ENCODE measurements at regions not wholly inside any gene's neighbourhood (a gene's known extent, or its start where the extent isn't known, plus 50 kb on each side); places are given as distances from the start of the nearest gene placed in this dataset.

DNA sequence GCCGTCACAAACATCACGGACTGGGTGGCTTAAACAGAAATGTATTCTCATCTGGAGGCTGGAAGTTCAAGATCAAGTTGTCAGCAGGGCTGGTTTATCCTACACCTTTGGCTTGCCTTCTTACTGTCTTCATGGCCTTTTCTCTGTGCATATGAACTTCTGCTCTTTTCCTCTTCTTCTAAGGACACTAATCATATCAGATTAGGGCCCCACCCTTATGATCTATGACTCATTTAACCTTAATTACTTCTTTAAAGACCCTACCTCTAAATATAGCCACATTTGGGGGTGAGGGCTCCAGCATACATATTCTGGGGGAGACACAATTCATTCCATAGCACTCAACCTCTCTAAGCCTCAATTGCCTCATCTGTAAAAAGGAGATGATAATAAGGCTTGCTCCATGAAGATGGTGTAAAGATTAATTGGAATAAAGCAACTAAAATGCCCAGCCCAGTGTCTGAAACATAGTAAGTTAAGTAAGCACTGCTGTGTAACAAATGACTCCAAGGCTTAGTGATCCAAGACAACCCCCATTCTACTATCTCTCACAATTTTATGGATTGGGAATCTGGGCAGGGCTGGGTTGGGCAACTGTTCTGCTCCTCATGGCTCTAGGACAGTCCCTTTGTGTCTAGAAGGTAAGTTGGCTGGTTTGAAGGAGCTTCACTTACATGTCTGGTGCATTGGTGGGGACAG, 119.8 kb downstream of the BANF2 start:
- Histone ChIP-seq H3K36me3 (ENCODE audit: control insufficient read depth in 2 of 2, insufficient read depth in 2 of 2, low read length in 2 of 2) (no peaks in the 10 kb centered on the region), H3K4me3 (ENCODE audit: low read length in 2 of 2) (no peak overlapping the region), H3K9me3 (ENCODE audit: control insufficient read depth in 2 of 2, low read length in 2 of 2) (peaks cover 0 to 4% of the 10 kb centered on the region in 2 donors), H3K27ac (ENCODE audit: low read depth in 2 of 2, low read length in 2 of 2) (peak overlapping the region in 1 of 2 donors; percentile 1), H3K27me3 (ENCODE audit: control insufficient read depth in 2 of 2, insufficient read depth in 2 of 2, low read length in 2 of 2) (no peaks in the 10 kb centered on the region), H3K9ac (ENCODE audit: low read depth in 1 of 2, low read length in 2 of 2) (no peak overlapping the region), H3K4me1 (ENCODE audit: control insufficient read depth in 2 of 2, insufficient read depth in 2 of 2, low read length in 2 of 2) (peaks cover 25 to 32% of the 10 kb centered on the region in 2 donors)

DNA sequence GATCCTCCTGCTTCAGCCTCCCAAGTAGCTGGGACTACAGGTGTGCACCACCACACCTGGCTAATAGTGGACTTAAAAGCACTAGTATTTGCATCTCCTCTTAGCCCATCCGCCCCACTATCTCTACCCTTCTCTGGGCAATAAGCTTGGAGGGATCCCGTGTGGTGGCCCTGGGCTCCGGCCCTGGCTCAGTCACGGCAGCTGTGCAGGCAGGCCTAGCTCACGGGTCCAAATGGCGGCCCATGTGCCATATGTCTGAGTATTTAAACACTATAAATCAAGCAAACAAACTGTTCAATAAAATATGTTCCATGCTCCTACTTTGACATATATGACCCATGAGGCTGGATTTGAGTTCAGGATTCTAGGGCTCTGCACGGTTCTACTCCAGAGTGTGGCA, 118.4 kb downstream of the BANF2 start:
- no peak overlapping the region for H3K9ac ChIP-seq (ENCODE audit: low read depth in 1 of 2, low read length in 2 of 2)
- H3K27ac ChIP-seq (ENCODE audit: low read depth in 2 of 2, low read length in 2 of 2) = no peak overlapping the region
- no peak overlapping the region for H3K4me3 ChIP-seq (ENCODE audit: low read length in 2 of 2)
- H3K27me3 ChIP-seq (ENCODE audit: control insufficient read depth in 2 of 2, insufficient read depth in 2 of 2, low read length in 2 of 2) = no peaks in the 10 kb centered on the region
- H3K4me1 ChIP-seq (ENCODE audit: control insufficient read depth in 2 of 2, insufficient read depth in 2 of 2, low read length in 2 of 2) = peaks cover 18 to 21% of the 10 kb centered on the region in 2 donors
- no peaks in the 10 kb centered on the region for H3K36me3 ChIP-seq (ENCODE audit: control insufficient read depth in 2 of 2, insufficient read depth in 2 of 2, low read length in 2 of 2)
- peaks cover 0 to 4% of the 10 kb centered on the region in 2 donors for H3K9me3 ChIP-seq (ENCODE audit: control insufficient read depth in 2 of 2, low read length in 2 of 2)

- no peak overlapping the region for H3K4me3 ChIP-seq (ENCODE audit: low read length in 2 of 2)
- H3K9me3 ChIP-seq (ENCODE audit: control insufficient read depth in 2 of 2, low read length in 2 of 2) = peaks cover 0 to 4% of the 10 kb centered on the region in 2 donors
- no peak overlapping the region for H3K9ac ChIP-seq (ENCODE audit: low read depth in 1 of 2, low read length in 2 of 2)
- no peak overlapping the region for H3K27ac ChIP-seq (ENCODE audit: low read depth in 2 of 2, low read length in 2 of 2)
- H3K36me3 ChIP-seq (ENCODE audit: control insufficient read depth in 2 of 2, insufficient read depth in 2 of 2, low read length in 2 of 2) = no peaks in the 10 kb centered on the region
- peaks cover 7 to 9% of the 10 kb centered on the region in 2 donors for H3K4me1 ChIP-seq (ENCODE audit: control insufficient read depth in 2 of 2, insufficient read depth in 2 of 2, low read length in 2 of 2)
- H3K27me3 ChIP-seq (ENCODE audit: control insufficient read depth in 2 of 2, insufficient read depth in 2 of 2, low read length in 2 of 2) = no peaks in the 10 kb centered on the region
Observed at GRCh38 chr20:17816804-17817587, 117.2 kb downstream of the BANF2 start.

- Histone ChIP-seq H3K9me3 (ENCODE audit: control insufficient read depth in 2 of 2, low read length in 2 of 2) (no peaks in the 10 kb centered on the region), H3K27ac (ENCODE audit: low read depth in 2 of 2, low read length in 2 of 2) (no peak overlapping the region), H3K4me1 (ENCODE audit: control insufficient read depth in 2 of 2, insufficient read depth in 2 of 2, low read length in 2 of 2) (peaks cover 0 to 3% of the 10 kb centered on the region in 2 donors), H3K36me3 (ENCODE audit: control insufficient read depth in 2 of 2, insufficient read depth in 2 of 2, low read length in 2 of 2) (no peaks in the 10 kb centered on the region), H3K27me3 (ENCODE audit: control insufficient read depth in 2 of 2, insufficient read depth in 2 of 2, low read length in 2 of 2) (no peaks in the 10 kb centered on the region), H3K4me3 (ENCODE audit: low read length in 2 of 2) (no peak overlapping the region), H3K9ac (ENCODE audit: low read depth in 1 of 2, low read length in 2 of 2) (no peak overlapping the region)
Observed at GRCh38 chr20:17811628-17811965, 111.8 kb downstream of the BANF2 start.

DNA sequence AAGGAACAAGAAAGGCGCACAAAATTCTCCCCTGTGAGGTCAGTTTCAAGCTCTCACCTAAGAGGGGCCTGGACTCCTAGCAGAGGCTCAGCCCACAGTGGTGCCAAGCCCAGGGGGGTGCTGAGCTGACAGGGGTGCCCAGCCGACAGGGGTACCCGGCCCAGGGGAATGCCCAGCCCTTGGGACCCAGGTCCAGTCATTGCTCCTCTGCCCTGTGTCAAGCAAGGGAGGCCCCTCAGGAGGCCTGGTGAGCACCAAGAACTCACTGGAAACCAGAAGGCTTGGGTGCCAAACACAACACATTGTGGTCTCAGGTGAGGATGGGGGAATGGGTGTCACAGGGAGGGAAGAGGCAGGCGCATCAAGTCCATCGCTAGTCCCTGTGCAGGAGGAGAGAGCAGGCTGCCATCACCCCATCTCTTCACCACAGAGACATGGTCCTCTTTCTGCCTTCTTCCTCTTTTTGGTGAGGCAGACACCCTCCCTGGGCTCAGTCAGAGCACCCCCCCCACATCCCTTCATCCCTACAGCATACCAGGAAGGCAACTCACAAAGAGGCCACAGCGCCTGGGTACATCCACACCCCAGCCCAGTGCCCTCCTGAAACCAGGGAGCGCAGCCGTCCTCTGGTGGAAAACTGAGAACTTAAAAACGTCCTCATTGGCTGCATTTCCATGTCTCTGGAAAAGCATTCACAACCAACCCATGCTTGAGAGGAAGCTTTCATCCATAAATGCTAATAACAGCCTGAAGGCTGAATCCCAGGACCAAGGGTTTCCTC, 111.3 kb downstream of the BANF2 start:
- H3K9me3 ChIP-seq (ENCODE audit: control insufficient read depth in 2 of 2, low read length in 2 of 2) = no peaks in the 10 kb centered on the region
- H3K9ac ChIP-seq (ENCODE audit: low read depth in 1 of 2, low read length in 2 of 2) = no peak overlapping the region
- H3K36me3 ChIP-seq (ENCODE audit: control insufficient read depth in 2 of 2, insufficient read depth in 2 of 2, low read length in 2 of 2) = no peaks in the 10 kb centered on the region
- no peak overlapping the region for H3K27ac ChIP-seq (ENCODE audit: low read depth in 2 of 2, low read length in 2 of 2)
- H3K27me3 ChIP-seq (ENCODE audit: control insufficient read depth in 2 of 2, insufficient read depth in 2 of 2, low read length in 2 of 2) = no peaks in the 10 kb centered on the region
- no peak overlapping the region for H3K4me3 ChIP-seq (ENCODE audit: low read length in 2 of 2)
- peaks cover 2 to 3% of the 10 kb centered on the region in 2 donors for H3K4me1 ChIP-seq (ENCODE audit: control insufficient read depth in 2 of 2, insufficient read depth in 2 of 2, low read length in 2 of 2)

DNA sequence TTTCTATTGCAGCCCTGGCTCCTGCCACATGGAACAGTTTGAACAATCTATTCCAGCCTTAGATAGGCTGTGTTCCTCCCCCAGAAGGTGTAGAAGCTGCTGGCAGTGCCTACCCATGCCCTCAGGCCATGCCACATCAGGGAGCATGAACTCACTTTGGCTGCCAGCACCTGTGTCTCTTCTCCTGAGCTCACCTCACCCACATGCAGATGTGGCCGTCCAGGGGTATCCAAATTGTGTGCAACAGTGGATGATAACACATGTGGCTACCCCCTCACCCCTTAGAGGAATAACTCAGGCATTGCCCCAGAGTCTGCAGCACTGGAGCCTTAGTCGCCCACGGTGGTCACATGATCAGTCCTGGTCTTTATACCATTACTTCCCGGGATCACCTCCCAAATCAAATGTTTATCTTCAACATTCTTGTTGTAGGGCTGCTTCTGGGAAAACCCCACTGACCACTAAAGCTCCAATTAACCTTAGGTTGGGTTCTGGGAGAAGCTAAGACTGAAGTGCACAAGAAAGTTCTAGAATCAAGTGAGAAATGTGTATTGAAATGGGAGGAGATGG, 110.4 kb downstream of the BANF2 start:
- Histone ChIP-seq H3K4me1 (ENCODE audit: control insufficient read depth in 2 of 2, insufficient read depth in 2 of 2, low read length in 2 of 2) (peaks cover 2 to 3% of the 10 kb centered on the region in 2 donors), H3K27ac (ENCODE audit: low read depth in 2 of 2, low read length in 2 of 2) (no peak overlapping the region), H3K27me3 (ENCODE audit: control insufficient read depth in 2 of 2, insufficient read depth in 2 of 2, low read length in 2 of 2) (no peaks in the 10 kb centered on the region), H3K9me3 (ENCODE audit: control insufficient read depth in 2 of 2, low read length in 2 of 2) (no peaks in the 10 kb centered on the region), H3K4me3 (ENCODE audit: low read length in 2 of 2) (no peak overlapping the region), H3K9ac (ENCODE audit: low read depth in 1 of 2, low read length in 2 of 2) (no peak overlapping the region), H3K36me3 (ENCODE audit: control insufficient read depth in 2 of 2, insufficient read depth in 2 of 2, low read length in 2 of 2) (no peaks in the 10 kb centered on the region)

DNA sequence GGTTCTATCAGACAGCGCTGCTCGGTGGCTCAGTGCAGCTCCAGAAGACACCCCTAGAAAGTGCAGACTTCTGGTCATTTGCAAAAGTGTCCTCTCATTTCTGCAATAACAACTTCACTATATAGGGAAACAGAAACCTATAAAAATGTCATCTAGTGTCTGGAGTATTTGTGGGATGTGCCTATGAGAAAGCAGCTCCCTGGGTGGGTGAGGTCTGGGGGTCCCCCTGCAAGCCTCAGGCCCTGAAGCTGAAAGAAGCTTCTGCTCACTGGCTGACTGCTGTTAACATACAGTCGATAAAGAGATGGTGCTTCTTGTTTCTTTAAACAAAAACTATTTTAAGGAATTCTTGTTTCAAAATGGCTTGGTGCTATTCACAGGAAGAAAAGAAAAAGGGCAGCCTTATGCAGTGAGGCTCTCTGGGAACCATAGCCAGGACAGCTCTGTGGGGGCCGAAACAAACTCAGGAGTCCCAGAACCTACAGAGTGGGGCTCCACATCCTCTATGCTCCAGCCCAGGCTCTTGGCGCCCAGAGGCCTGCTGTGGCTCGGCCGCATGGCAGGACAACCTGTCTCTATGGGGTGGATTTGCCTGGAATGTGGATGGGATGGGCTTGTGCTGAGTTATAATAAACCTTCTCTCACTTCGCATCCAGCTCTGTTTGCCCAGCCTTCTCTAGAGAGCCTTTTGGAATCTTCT, 109.7 kb downstream of the BANF2 start:
- Histone ChIP-seq H3K4me3 (ENCODE audit: low read length in 2 of 2) (no peak overlapping the region), H3K9ac (ENCODE audit: low read depth in 1 of 2, low read length in 2 of 2) (no peak overlapping the region), H3K4me1 (ENCODE audit: control insufficient read depth in 2 of 2, insufficient read depth in 2 of 2, low read length in 2 of 2) (peaks cover 2 to 3% of the 10 kb centered on the region in 2 donors), H3K27me3 (ENCODE audit: control insufficient read depth in 2 of 2, insufficient read depth in 2 of 2, low read length in 2 of 2) (no peaks in the 10 kb centered on the region), H3K9me3 (ENCODE audit: control insufficient read depth in 2 of 2, low read length in 2 of 2) (no peaks in the 10 kb centered on the region), H3K36me3 (ENCODE audit: control insufficient read depth in 2 of 2, insufficient read depth in 2 of 2, low read length in 2 of 2) (no peaks in the 10 kb centered on the region), H3K27ac (ENCODE audit: low read depth in 2 of 2, low read length in 2 of 2) (no peak overlapping the region)

DNA sequence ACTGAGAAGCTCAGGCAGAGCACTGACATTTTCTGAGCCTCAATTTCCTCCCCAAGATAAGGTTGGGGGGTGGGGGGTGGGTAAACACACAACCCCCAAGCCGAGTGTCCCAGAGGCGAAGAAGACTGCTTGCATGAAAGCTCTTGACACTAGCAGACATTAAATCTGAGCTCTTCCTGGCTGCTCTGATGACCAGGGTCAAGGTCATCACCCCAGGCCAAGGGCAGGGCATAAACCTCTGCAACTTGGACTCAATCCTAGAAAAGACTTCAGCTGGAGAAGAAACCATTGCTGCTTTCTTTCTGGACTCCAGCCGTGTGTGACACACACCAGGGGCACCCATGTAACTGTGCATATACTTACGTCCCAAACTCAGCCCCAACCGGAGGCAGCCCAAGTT, 109.0 kb downstream of the BANF2 start:
- Histone ChIP-seq H3K9me3 (ENCODE audit: control insufficient read depth in 2 of 2, low read length in 2 of 2) (no peaks in the 10 kb centered on the region), H3K4me1 (ENCODE audit: control insufficient read depth in 2 of 2, insufficient read depth in 2 of 2, low read length in 2 of 2) (peaks cover 2 to 3% of the 10 kb centered on the region in 2 donors), H3K4me3 (ENCODE audit: low read length in 2 of 2) (no peak overlapping the region), H3K27ac (ENCODE audit: low read depth in 2 of 2, low read length in 2 of 2) (peak overlapping the region; percentile 24 to 25), H3K27me3 (ENCODE audit: control insufficient read depth in 2 of 2, insufficient read depth in 2 of 2, low read length in 2 of 2) (no peaks in the 10 kb centered on the region), H3K9ac (ENCODE audit: low read depth in 1 of 2, low read length in 2 of 2) (no peak overlapping the region), H3K36me3 (ENCODE audit: control insufficient read depth in 2 of 2, insufficient read depth in 2 of 2, low read length in 2 of 2) (no peaks in the 10 kb centered on the region)

GRCh38 chr20:17808357-17808756, 108.6 kb downstream of the BANF2 start:
- H3K9ac ChIP-seq (ENCODE audit: low read depth in 1 of 2, low read length in 2 of 2) = no peak overlapping the region
- H3K27me3 ChIP-seq (ENCODE audit: control insufficient read depth in 2 of 2, insufficient read depth in 2 of 2, low read length in 2 of 2) = no peaks in the 10 kb centered on the region
- H3K9me3 ChIP-seq (ENCODE audit: control insufficient read depth in 2 of 2, low read length in 2 of 2) = no peaks in the 10 kb centered on the region
- peak overlapping the region; percentile 24 to 25 for H3K27ac ChIP-seq (ENCODE audit: low read depth in 2 of 2, low read length in 2 of 2)
- H3K36me3 ChIP-seq (ENCODE audit: control insufficient read depth in 2 of 2, insufficient read depth in 2 of 2, low read length in 2 of 2) = no peaks in the 10 kb centered on the region
- no peak overlapping the region for H3K4me3 ChIP-seq (ENCODE audit: low read length in 2 of 2)
- H3K4me1 ChIP-seq (ENCODE audit: control insufficient read depth in 2 of 2, insufficient read depth in 2 of 2, low read length in 2 of 2) = peaks cover 2 to 3% of the 10 kb centered on the region in 2 donors

All from mucosa of rectum (tissue), 2 donors.